Rectal smooth muscle tissue (tissue), 1 donor: ENCODE measurements at regions not wholly inside any gene's neighbourhood (a gene's known extent, or its start where the extent isn't known, plus 50 kb on each side); places are given as distances from the start of the nearest gene placed in this dataset.
"Not testable (repeated sequence)": the region's sequence is repeated elsewhere in the genome, so short reads cannot be mapped to it uniquely, and the experiment has no call there.

Source experiments
- H3K27ac ChIP-seq: one replicate; pipeline ENCODE4 v1.7.0; 2013; ENCODE audit warnings: low read depth, low read length, inconsistent platforms
- H3K27me3 ChIP-seq: one replicate; pipeline ENCODE4 v1.7.0; 2013; ENCODE audit warnings: low read length; ENCODE audit not compliant: control insufficient read depth, insufficient read depth
- H3K36me3 ChIP-seq: one replicate; pipeline ENCODE4 v1.7.0; 2013; ENCODE audit warnings: low read length; ENCODE audit not compliant: control insufficient read depth, insufficient read depth
- H3K4me1 ChIP-seq: one replicate; pipeline ENCODE4 v1.7.0; 2013; ENCODE audit warnings: low read length; ENCODE audit not compliant: control insufficient read depth, insufficient read depth
- H3K4me3 ChIP-seq: one replicate; pipeline ENCODE4 v1.7.0; 2013; ENCODE audit warnings: low read length
- H3K9ac ChIP-seq: one replicate; pipeline ENCODE4 v1.7.0; 2013; ENCODE audit warnings: low read length

DNA sequence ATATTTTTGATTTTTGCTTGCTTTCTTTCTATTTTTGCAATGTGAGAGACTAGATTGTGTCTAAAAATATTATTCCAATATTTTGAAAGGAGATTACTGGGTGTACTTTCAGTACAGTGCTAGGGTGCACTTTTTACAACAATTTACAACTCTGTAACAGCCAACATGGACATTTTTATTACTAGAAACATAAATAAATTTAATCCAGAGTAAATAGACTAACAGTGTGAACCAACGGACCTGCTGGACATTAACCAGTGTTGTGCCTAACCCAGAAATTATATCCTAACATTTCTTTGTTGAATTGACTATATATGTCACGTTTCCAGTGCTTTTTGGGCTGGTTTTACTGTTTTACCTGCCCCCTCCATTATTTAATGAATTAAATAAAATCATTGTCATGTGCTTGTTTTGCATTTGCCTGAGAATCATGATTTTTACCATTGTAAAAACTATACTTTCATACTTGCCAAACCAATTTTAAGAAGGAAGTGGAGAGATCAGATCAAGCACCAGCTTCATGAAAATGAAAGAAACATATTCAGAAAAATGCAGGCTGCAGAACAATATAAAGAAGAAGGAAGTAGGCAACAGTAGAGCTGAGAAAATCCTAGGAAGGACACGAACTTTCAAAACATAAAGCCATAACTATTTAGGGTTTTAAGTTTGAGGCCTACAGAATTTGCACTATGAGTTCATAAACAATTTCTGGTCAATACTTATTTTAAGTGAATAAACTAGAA lies 400.8 kb upstream of the PIK3R1 start:
- Histone ChIP-seq H3K27ac (no peak overlapping the region), H3K9ac (no peak overlapping the region), H3K4me1 (peaks cover 12% of the 10 kb centered on the region), H3K4me3 (no peak overlapping the region), H3K36me3 (no peaks in the 10 kb centered on the region), H3K27me3 (no peaks in the 10 kb centered on the region)

DNA sequence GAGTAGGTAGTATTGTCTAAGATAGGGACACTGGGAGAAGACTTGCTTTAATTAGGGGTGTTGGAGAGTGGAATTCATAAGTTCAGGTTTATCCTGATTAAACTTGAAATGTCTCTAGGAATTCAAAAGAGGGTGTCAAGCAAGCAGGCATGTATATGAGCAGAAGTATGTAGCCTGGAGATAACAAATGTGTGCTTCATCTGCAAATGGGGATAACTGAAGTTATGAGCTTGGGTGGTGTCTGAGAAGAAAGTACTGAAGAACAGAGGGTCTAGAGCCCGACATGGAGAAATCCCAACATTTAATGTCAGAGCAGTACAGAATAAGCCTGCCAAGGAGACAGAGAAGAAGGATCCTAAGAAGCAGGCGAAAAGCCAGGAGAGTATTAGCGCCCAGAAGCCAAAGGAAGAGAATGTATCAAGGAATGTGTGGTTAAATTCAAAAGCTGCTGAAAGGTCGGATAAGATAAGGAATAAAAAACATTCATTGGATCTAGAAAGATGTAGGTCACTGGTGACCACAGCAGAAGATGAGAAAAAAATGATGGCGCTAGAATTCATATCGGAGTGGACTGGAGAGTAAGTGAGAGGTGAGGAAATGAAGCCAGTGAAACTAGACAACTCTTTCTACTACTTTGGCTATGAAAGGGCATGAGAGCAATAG lies 401.5 kb upstream of the PIK3R1 start:
- Histone ChIP-seq H3K4me3 (no peak overlapping the region), H3K9ac (no peak overlapping the region), H3K27me3 (no peaks in the 10 kb centered on the region), H3K27ac (no peak overlapping the region), H3K4me1 (peaks cover 12% of the 10 kb centered on the region), H3K36me3 (no peaks in the 10 kb centered on the region)

DNA sequence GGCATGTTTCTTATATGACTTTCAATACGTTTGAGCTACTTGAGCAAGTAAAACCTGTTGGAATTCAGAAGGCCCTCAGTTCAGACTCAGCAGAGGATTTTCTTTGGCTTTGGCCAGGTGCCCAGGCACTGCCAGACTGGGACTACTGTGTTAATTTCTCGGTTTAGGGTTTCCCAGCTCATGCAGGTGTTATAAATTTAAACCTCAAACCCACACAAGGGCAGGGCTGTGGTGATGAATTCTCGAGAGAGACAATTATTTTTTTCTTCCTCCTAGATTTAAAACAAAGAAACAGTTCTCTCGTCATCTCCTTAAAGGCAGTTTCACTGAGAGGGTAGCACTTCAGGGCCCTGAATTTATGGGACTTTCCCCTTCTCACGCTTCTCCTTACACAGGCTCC lies 406.0 kb upstream of the PIK3R1 start:
- Histone ChIP-seq H3K27me3 (no peaks in the 10 kb centered on the region), H3K4me1 (peaks cover 2% of the 10 kb centered on the region), H3K4me3 (no peak overlapping the region), H3K9ac (no peak overlapping the region), H3K36me3 (no peaks in the 10 kb centered on the region), H3K27ac (no peak overlapping the region)

- H3K27me3 ChIP-seq = no peaks in the 10 kb centered on the region
- no peak overlapping the region for H3K4me3 ChIP-seq
- no peak overlapping the region for H3K27ac ChIP-seq
- no peaks in the 10 kb centered on the region for H3K36me3 ChIP-seq
- no peaks in the 10 kb centered on the region for H3K4me1 ChIP-seq
- H3K9ac ChIP-seq = no peak overlapping the region
Observed at GRCh38 chr5:67808340-67808739, 407.2 kb upstream of the PIK3R1 start.

GRCh38 chr5:67807439-67807888 lies 408.1 kb upstream of the PIK3R1 start:
- Histone ChIP-seq H3K4me3 (no peak overlapping the region), H3K27ac (no peak overlapping the region)

DNA sequence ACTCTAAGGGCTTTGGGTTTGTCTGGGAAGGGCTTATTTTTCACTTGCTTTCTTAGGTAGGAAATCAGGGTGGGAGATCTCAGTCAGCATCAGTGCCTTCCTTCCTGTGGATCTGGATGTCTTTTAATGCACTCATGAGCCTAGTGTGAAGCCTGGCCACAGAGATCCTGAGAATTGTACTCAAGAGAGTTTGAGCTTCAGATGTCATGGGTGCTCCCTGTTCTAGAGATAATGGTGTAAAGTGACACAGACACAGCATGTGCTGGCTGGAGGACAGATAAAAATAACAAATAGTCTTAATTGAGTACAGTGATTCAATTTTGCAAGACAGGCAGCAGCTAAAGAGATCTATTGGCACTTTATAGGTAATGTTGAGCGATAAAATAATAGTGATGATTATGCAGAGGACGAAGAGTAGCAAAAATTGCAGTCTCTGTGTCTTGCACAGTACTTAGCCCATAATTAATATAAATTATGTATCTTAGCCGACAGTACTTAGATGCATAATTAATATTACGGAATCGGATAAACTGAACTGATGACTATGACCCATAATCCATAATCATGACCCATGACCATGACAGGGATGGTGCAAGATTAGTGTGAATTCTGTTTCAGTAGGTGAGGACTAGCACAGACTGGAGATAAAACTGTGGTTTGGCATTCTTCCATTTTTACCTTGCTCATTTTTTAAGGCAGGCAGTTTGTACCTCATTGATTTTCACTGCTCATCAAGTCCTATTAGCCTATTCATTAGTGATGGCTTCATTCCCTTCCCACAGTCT lies 408.7 kb upstream of the PIK3R1 start:
- Histone ChIP-seq H3K27ac (no peak overlapping the region), H3K36me3 (no peaks in the 10 kb centered on the region), H3K4me3 (no peak overlapping the region), H3K4me1 (no peaks in the 10 kb centered on the region), H3K27me3 (no peaks in the 10 kb centered on the region), H3K9ac (no peak overlapping the region)

More at GRCh38 chr5:67807439-67807888, 408.1 kb upstream of the PIK3R1 start:
- Histone ChIP-seq H3K9ac (no peak overlapping the region), H3K4me1 (no peaks in the 10 kb centered on the region), H3K36me3 (no peaks in the 10 kb centered on the region), H3K27me3 (no peaks in the 10 kb centered on the region)

GRCh38 chr5:67805666-67806348 lies 409.7 kb upstream of the PIK3R1 start:
- Histone ChIP-seq H3K27ac (no peak overlapping the region), H3K4me3 (no peak overlapping the region), H3K36me3 (no peaks in the 10 kb centered on the region)

DNA sequence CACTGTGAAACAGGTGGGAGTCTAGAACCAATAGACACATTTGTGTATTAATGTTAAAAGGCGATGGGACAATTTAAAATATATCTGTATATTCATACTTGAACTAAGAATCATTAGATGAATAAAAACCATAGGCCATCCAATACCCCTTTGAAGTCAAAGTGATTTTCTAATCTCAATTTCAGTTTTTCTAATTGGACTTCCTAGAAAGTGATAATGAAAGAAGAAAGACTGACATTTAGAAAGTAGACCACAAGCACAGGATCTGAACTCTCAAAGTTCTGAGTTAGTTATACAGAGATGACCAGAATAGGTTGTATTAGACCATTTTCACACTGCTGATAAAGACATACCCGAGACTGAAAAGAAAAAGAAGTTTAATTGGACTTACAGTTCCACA lies 412.8 kb upstream of the PIK3R1 start:
- Histone ChIP-seq H3K36me3 (no peaks in the 10 kb centered on the region), H3K27ac (no peak overlapping the region), H3K4me3 (no peak overlapping the region), H3K9ac (no peak overlapping the region), H3K4me1 (peaks cover 3% of the 10 kb centered on the region), H3K27me3 (no peaks in the 10 kb centered on the region)

More at GRCh38 chr5:67805666-67806348, 409.7 kb upstream of the PIK3R1 start:
- Histone ChIP-seq H3K9ac (no peak overlapping the region), H3K4me1 (no peaks in the 10 kb centered on the region), H3K27me3 (no peaks in the 10 kb centered on the region)

DNA sequence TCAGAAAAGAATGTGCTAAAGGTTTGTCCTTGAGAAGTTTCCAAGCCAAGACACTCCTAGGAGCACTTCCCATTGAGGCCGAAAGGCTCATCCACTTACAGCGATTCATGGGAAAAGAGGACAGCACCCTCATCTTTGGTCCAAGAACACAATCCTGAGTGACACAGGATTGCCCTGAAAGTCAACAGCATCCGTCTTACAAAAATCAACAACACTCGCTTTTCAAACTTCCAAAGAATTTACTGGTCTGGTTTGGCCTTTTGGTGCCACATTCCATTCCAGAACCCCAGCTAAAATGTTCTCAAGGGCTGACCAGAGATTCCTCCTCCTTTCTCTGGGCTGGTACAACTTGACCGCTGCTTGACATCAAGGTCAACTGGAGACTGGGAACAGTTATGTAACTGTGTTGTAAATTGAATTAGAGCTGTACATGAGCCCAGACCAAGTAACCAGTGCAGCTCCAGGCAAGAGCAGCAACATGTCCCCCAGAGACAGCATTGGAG lies 415.8 kb upstream of the PIK3R1 start:
- peak overlapping the region; percentile 67 for H3K27ac ChIP-seq
- H3K4me1 ChIP-seq = peaks cover 3% of the 10 kb centered on the region
- H3K27me3 ChIP-seq = no peaks in the 10 kb centered on the region
- no peak overlapping the region for H3K4me3 ChIP-seq
- H3K9ac ChIP-seq = no peak overlapping the region
- H3K36me3 ChIP-seq = no peaks in the 10 kb centered on the region

- not testable (repeated sequence) for H3K27me3 ChIP-seq, H3K9ac ChIP-seq, H3K27ac ChIP-seq, H3K36me3 ChIP-seq, H3K4me1 ChIP-seq, H3K4me3 ChIP-seq
Observed at GRCh38 chr5:67798470-67798869, 417.1 kb upstream of the PIK3R1 start.

GRCh38 chr5:67795781-67796477 lies 419.6 kb upstream of the PIK3R1 start:
- peak overlapping the region; percentile 3 for H3K27ac ChIP-seq
- H3K4me1 ChIP-seq = peaks cover 3% of the 10 kb centered on the region

More at GRCh38 chr5:67795781-67796477, 419.6 kb upstream of the PIK3R1 start:
- H3K4me3 ChIP-seq = no peak overlapping the region
- no peaks in the 10 kb centered on the region for H3K36me3 ChIP-seq
- no peaks in the 10 kb centered on the region for H3K27me3 ChIP-seq
- no peak overlapping the region for H3K9ac ChIP-seq
